HG02763 (cell line): ENCODE measurements at regions not wholly inside any gene's neighbourhood (a gene's known extent, or its start where the extent isn't known, plus 50 kb on each side); places are given as distances from the start of the nearest gene placed in this dataset.

ENCODE experiments used
- ATAC-seq: cut with Tn5 transposase; IDR thresholded peaks from one replicate; pipeline ENCODE4 v1.9.1; 2021; ENCODE audit warnings: mild to moderate bottlenecking, moderate library complexity; ENCODE audit not compliant: unreplicated experiment

GRCh38 chr2:144704709-144705095 lies 184.8 kb upstream of the ZEB2 start:
- no peak for ATAC-seq

DNA sequence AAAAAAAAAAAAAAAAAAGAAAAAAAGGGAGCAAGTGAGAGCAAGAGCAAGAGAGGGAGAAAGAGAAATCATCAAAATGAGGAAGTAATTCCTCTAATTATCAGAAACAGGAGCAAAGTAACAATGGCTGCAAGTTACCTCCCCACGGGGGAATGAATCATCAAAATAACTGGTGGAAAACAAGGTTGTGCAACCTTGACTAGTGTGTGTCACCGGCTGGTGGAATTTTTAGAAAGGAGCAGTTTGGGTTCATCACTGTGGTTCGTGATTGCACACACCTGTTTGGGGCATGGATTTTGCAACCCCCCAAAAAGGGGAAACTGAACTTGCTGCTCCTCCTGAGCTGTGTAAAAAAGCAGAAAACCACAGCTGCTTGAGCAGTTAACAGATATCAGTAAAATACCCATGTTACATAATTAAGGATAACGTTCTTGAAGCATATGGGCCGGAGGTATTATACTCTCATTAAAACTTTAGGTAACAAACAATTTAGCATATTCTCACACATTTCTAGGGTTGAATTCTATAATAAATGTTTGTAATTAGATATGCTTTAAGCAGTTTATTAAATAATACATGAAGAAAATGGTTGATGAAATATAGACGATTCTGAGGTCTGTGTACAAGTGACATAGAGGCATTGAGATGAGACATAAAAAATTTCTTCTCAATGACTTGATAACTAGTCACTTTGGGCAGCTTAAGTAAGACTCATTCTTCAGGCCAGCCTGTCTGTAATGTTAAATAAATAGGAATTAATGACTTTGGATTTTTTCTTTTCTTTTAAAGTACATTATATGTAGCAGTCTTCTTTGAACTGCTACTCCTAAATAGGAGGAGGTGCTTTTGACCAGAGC lies 184.2 kb upstream of the ZEB2 start:
- no peak for ATAC-seq

DNA sequence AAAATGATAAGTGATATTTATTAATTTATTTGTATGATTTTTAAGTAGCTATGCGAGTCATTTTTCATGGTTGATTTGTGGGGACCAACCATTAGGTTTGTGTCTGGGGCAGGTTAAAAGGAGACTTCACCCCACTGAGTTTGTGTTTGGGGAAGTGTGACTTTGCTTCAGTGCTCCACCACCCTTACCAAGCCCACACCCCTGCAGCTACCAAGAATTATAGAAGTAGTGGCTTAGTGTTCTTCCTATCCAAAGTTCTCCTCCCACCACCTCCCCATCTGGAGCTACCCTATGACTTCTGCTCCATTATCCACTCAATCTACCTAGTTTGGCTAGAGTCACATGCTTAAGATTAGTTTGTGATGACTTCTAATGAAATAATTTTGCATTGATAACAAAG lies 182.1 kb upstream of the ZEB2 start:
- no peak for ATAC-seq

- no peak for ATAC-seq
These were observed 181.3 kb upstream of the ZEB2 start for GRCh38 chr2:144701259-144701658.

DNA sequence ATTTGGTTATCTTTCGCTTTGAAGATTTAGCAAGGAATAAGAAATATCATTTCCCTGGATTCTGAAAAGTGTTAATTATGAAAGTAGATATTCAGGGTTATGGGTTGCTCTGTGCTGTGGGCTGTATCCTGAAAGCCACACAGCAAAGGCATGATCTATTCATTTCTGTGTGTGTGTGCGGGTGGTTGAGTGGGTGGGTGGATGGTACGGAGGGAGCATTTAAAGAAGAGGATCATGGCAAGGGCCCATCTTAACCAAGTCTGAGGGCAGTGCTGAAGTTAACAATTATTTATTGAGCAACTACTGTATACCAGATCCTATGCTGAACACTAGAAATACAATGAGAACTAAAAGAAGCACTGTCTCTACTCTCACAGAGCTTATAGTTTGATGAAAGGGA lies 178.2 kb upstream of the ZEB2 start:
- no peak for ATAC-seq

DNA sequence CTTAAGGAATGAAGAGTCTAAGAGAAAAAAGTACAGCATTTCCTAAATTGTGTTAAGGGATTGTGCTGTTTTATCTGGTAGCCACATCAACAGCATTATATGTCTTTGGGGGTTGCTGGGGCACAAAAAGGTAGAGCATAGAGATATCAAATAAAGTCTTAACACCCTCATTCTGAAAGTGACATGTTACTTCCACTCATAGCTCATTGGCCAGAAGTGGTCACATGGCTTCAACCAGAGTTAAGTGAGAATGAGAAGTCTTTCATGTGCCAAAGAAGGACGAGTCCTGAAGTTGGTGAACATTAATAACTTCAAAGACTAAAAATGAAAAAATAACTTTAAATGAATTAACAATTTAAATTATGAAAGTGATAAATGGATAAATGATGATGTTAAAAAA lies 175.7 kb upstream of the ZEB2 start:
- ATAC-seq, result no peak

DNA sequence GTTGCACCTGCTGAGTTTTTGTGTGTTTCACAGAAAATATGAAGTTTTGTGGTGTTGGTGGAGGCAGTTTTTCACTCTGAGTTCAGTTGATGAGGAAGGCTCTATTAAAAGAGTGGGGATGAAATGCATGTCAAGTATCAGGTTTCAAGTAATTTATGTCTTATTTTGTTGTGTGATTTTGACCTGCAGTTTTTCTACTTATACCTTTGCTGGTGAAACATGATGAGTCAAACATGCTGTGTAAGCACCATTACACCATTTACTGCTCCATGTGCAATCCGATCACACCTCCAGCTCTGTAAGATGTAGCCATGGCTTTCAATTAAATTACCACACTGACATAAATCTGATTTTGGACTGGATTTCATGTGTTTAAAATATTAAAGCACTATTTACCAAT lies 174.5 kb upstream of the ZEB2 start:
- no peak for ATAC-seq

GRCh38 chr2:144693179-144693578 lies 173.3 kb upstream of the ZEB2 start:
- ATAC-seq, result no peak

- ATAC-seq, result no peak
These were observed 172.7 kb upstream of the ZEB2 start for GRCh38 chr2:144692661-144693060.

DNA sequence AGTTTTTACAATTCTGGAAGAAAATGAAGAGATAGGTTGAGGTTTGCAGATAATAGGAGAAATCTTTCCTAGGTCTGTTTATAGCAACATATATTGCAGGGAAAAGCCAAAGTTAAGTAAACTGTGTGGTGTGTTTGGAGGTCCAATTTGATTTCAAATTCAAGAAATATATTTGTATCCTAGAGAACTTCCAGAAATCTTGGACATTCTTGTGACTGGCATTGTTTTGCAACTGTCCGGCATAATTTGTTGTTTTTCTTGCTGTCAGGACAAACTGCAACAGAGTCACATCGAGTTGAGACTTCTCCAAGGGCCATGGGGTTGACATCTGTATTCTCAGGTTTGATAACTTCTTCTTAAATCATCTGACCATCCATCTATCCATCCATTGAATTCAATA lies 170.9 kb upstream of the ZEB2 start:
- ATAC-seq, result no peak

DNA sequence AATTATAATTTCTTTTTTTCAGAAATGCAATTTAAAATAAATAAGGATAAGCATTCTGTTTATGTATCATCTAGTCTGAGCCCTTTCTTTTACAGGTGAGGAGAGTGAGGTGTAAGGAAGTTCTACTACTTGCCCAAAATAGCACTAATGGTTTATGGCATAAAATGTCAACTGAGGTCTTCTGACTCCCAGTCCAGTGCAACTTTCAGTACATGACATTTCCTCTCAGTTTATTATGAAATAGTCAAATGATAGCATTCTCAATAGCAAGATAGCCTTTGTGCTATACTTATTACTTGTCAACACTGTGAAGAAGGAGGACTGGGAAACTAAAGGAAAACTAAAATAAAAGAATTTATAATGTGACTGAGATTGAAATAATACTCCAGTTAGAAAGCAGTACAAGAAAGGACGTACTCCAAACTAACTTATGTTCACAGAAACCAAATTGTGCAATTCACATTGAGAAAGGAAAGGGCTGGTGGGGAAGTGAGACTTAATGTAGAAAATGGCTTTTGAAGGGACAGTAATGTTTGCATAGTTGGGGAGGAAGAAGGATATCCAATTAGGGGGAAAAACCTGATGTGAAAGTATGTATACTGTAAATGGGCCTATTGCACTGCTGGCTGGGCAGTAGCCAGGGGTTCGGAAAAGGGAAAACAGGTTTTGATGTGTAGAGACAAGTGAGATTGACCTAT lies 166.7 kb upstream of the ZEB2 start:
- ATAC-seq, result no peak

DNA sequence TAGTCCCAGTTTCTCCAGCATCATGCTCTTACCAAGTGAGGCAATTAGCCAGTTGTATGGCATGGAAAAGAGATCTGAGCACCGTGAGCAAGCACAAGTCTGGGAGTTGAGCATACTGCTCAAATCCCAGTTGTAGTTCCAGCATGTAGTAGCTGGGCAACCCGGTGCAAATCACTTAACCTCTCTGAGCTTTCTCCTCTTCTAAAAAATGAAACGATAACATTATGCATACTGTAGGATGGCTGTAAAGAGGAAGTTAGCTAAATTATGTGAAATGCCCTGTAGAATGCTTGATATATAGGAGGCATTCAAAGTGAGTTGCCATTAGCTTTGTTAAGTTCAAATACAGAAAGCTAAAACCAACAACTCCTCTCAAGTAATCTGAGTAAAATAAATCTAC lies 164.0 kb upstream of the ZEB2 start:
- ATAC-seq, result no peak

- ATAC-seq, result no peak
These were observed 163.3 kb upstream of the ZEB2 start for GRCh38 chr2:144683107-144683753.

- no peak for ATAC-seq
These were observed 162.3 kb upstream of the ZEB2 start for GRCh38 chr2:144682248-144682647.

- no peak for ATAC-seq
These were observed 161.5 kb upstream of the ZEB2 start for GRCh38 chr2:144681389-144681788.

DNA sequence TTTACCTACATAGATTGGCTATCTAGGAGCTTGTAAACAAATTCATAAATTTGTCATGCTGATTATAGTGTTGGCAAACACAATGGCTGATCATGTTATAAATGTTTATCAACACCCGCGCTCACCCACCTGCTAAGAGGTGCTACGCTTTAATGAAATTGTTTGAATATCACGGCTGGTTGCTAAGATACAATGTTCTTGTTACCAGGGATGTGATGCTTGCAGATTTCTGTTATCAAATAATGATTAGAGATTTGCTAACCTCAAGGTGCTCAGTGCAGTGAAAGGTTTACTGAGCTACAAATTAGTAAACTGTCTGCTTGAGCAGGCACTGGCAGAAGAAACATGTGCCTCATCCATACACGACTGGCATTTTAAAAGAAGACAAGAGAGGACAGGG lies 160.0 kb upstream of the ZEB2 start:
- ATAC-seq, result no peak

DNA sequence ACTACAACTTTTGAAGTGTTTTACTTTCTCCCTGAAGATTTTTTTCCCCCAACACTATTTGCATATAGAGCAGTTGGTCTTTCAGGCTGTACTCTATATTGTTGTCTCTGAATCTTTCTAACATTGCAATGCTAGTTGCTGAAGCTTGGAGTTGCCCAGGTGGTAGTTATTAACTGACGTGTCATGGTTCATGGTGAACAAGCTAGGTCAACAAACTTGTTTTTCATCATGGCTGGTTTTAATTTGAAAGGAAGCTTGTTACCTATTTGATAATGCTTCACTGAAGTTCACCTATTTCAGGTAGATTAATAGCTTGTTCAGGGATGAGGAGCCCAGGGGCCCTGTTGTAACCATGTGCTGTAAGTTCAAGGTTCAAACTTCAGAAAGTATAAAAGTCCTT lies 158.8 kb upstream of the ZEB2 start:
- ATAC-seq, result no peak

DNA sequence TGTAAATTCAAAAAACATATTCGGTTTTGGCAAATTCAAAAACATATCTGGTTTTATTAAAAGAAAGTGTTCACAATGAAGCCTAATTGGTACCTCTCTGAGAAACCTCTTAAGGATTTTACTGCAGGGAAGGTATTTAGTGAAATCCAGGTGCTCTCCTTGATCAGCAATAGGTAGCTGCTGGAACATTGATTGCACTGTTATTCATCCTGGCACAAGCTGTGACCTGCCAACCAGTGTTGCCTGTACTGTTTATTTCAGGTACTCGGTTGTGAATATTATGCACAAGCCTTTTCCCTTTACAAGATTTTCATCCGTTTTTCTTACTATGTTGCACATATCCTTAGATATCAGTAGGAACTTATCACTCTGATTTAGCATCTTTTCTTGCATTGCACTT lies 155.8 kb upstream of the ZEB2 start:
- no peak for ATAC-seq

DNA sequence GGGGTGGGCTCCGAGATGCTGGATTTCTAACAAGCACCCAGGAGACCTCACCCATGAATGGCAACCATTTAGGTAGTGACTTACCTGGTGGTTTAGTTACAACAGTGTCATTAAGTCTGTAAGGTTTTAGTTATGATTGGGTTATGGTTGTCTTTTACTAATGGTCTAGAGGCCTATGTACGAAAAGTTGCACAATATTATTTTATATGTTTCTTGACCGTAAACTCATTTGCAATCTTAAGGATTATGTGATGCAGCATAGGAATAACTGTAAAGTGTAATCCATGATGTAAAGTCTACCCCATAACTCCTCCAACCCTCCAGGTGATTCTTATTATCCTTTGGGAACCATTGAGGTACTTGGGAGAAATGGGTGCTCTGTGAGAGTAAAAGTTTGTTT lies 155.4 kb upstream of the ZEB2 start:
- ATAC-seq, result no peak

GRCh38 chr2:144674071-144674470 lies 154.2 kb upstream of the ZEB2 start:
- no peak for ATAC-seq

GRCh38 chr2:144673456-144673855 lies 153.5 kb upstream of the ZEB2 start:
- no peak for ATAC-seq
